NOMO-1 treated with dmso at 0.1 percent for 144 hours (cell line): ENCODE measurements at regions not wholly inside any gene's neighbourhood (a gene's known extent, or its start where the extent isn't known, plus 50 kb on each side); places are given as distances from the start of the nearest gene placed in this dataset.
A peak's percentile ranks its signal among the peaks of the same experiment; 100 is the strongest.
"Not testable (repeated sequence)": the region's sequence is repeated elsewhere in the genome, so short reads cannot be mapped to it uniquely, and the experiment has no call there.

Experiments used
- DNase-seq: peaks from one replicate; lab custom pipeline; 2025; ENCODE audit not compliant: unreplicated experiment; lab: John Stamatoyannopoulos, UW

DNA sequence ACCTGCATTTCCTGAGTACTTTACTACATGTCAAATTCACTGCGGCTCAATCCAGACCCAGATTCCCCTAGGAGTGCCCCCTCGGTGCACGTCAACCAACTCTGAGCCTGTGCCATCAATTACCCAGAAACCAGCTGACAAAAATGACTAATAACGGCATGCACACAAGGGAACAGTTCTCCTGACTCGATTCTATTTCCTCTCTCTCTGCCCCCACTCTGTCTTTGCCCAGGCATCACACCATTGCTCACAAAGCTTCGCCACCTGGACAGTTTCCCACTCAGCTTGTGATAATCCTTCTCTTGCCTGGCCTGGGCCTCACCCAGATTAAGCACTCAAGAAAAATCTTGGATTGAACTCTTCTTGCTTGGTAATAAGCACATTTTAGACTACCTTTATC is 115.3 kb upstream of the NDUFV2 start:
- no peak for DNase-seq

GRCh38 chr18:8988260-8988871 is 114.1 kb upstream of the NDUFV2 start:
- peak; percentile 41 for DNase-seq

GRCh38 chr18:8989017-8989416 is 113.5 kb upstream of the NDUFV2 start:
- peak; percentile 42 for DNase-seq

DNA sequence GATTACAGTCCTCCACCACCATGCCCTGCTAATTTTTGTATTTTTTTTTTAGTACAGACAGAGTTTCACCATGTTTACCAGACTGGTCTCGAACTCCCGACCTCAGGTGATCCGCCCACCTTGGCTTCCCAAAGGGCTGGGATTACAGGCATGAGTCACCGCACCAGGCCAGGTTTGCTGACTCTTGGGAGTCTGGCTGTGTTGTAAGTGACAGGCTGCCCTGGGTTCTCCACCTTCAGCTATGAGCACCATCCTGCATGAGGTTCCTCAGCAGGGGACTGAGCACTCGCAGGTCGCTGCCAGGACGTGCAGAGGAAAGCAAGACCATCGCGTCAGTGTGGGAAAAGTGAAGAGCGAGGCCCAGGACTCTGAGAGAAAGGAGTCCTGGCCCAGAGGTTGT is 112.6 kb upstream of the NDUFV2 start:
- DNase-seq, result no peak

DNA sequence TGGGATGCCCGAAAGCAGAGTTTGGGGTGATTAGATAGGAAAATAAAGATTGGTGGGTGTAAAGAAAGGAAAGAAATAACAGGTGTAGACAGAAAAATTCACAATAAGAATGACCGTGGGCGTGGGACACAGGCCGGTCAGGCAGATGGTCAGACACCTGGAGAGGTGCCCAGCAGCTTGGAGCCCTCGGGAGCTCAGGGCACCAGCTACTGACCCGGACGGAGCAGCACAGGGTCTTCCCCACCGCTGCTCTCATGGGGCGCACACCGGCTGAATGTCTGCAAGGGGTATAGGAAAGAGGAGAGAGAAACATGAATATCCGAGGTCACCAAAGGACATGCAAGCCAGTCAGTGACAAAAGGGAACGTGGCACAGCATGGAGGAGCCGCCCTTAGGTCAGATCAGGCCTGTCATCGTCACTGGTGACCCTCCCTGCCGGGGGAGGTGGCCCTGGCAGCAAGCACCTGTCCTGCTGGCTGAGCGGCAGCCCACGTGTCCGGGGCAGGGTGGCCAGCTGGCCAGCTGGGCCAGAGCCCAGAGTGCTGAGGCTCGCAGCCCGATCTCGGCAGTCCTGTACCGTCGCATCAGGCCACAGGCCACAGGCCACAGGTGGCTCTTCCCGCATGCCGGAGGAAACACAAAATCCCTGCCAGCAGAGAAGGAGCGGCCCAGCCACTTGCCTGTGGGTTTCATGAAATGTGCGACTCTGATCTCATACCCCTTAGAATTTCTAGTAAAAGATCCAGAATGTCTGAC is 112.0 kb upstream of the NDUFV2 start:
- DNase-seq, result no peak

DNA sequence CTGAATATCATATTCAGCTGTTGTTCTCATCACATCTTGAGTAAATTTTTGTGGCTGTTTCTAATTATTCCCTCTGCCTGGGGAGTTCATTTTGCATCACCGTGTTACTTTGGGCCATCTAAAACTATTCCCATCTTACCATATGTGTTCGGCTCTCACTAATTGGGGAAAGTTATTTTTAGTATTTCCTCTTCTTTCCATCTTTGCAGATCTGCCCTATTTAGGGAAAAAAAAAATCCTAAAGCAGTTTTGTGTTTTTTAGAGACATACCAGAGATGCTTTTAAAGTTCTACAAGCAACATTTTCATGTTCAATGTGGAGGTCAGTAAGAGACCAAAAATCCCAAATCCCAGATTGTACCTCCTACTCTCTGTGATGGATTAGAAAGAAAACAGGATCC is 111.3 kb upstream of the NDUFV2 start:
- no peak for DNase-seq

DNA sequence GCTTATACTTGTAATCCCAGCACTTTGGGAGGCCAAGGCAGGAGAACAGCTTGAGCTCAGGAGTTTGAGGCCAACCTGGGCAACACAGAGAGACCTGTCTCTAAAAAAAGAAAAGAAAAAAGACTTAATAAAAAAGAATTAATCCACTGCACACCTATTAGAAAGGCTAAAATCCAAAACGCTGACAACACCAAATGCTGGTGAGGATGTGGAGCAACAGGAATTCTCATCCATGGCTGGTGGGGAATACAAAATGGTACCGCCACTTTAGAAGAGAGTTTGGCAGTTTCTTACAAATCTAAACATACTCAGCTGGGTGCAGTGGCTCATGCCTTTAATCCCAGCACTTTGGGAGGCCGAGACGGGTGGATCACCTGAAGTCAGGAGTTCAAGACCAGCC is 110.0 kb upstream of the NDUFV2 start:
- not testable (repeated sequence) for DNase-seq

DNA sequence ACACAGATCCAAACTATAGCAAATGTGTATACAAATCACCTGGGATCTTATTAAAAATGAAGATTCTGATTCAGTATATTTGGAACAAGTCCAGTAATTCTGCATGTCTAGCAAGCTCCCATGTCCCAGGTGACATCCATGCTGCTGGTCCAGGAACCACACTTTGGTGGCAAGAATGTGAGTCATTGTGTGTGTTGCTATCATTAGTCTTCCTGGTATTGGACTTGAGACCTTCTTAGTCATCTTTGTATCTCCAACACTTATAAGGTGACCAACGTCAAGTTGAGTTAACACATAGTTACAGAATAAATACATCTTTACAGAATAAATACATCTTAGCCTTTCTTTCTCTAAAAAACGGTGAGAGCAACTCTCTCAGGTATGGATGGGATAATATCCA is 107.9 kb upstream of the NDUFV2 start:
- DNase-seq, result no peak

DNA sequence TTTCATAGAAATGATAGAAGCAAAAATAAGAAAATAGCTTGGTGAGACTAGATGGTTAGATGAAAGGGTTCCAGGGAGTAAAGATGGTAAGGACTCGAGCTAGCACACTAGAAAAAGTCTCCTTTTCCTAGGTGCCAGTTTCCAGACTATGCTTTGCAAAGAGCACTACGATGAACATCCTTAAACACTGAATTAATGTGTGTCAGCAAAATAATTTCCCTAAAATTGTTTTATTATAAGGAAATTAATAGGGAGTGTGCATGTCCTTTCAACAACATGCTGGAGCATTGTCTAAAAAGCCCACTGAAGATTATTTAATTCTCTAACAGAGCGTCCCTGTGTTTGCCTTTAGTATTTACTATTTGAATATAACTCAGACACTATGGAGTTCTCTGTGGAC is 107.4 kb upstream of the NDUFV2 start:
- DNase-seq, result no peak

- peak; percentile 21 for DNase-seq
These were observed 105.6 kb upstream of the NDUFV2 start for GRCh38 chr18:8996771-8997432.

GRCh38 chr18:8997634-8998033 is 104.9 kb upstream of the NDUFV2 start:
- DNase-seq, result no peak

GRCh38 chr18:8998481-8999217 is 103.8 kb upstream of the NDUFV2 start:
- DNase-seq, result no peak

GRCh38 chr18:8999872-9000271 is 102.6 kb upstream of the NDUFV2 start:
- DNase-seq, result no peak

- DNase-seq, result no peak
These were observed 101.8 kb upstream of the NDUFV2 start for GRCh38 chr18:9000733-9001132.

DNA sequence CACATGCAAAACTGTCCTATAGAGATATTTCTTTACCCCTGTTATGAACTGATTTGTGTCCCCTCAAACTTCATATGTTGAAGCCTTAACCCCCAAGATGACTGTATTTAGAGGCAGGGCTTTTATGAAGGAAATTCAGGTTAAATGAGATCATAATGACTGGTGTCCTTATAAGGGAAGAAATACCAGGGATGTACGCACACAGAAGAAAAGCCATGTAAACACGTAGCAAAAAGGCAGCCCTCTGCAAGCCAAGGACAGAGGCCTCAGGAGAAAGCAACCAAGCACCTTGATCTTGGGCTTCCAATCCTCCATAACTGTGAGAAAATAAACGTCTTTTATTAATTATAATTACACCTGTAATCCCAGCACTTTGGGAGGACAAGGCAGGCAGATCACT is 101.3 kb upstream of the NDUFV2 start:
- no peak for DNase-seq

GRCh38 chr18:9003406-9004100 is 98.9 kb upstream of the NDUFV2 start:
- DNase-seq, result no peak

- not testable (repeated sequence) for DNase-seq
These were observed 98.2 kb upstream of the NDUFV2 start for GRCh38 chr18:9004308-9004707.

GRCh38 chr18:9007700-9008099 is 94.8 kb upstream of the NDUFV2 start:
- not testable (repeated sequence) for DNase-seq

DNA sequence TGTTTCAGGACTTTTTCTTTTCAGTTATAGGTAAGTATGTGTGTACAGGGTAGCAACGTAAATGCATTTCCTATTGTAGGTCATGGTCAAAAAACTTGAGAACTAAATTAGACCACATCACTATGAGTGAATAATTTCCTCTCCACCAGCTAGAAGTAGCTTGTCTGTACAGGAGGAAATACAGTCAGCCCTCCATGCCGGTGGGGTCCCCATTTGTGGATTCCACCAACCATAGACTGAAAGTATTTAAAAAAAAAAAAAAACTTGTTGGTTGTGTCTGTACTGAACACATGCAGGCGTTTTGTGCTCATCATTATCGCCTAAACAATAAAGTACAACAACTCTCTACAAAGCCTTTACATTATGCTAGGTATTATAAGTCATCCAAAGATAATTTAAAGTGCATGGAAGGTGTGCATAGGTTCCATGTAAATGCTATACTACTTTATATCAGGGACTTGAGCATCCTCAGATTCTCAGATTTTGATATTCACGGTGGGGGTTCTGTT is 94.2 kb upstream of the NDUFV2 start:
- no peak for DNase-seq

DNA sequence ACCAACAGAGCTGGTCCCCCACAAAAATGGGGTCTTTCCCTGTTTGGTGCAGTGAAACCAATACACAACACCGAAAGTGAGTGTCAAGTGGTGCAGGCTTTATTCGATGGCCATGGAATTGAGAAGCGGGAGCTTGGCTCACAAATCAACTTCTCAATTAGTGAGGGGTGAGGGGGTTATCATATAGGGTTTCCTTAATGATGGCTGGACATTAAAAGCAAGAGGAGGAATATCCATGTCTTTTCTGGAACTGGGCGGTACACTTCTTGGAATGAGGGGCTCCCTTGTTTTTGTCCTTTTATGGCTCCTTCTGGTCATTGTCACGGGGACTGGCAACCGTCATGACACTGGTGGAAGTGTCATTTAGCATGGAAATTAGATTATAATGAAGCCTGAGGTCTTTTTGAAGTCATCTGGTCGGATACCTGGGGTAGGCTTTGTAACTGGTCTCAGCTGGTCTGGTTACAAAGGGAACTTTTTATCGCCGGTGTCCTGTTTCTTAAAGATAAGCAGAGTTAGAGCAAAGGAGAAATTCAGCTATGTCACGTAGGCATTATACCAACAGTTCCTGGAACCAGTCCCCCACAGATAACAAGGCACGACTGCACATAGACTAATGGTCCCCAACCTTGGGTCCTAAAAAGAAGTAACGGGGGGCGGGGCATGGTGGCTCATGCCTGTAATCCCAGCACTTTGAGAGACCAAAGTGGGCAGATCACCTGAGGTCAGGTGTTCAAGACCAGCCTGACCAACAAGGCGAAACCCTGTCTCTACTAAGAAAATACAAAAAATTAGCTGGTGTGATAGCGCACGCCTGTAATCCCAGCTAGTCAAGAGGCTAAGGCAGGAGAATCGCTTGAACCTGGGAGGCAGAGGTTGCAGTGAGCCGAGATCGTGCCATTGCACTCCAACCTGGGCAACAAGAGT is 93.5 kb upstream of the NDUFV2 start:
- no peak for DNase-seq
